Uterus (tissue), 2 donors: ENCODE measurements at regions not wholly inside any gene's neighbourhood (a gene's known extent, or its start where the extent isn't known, plus 50 kb on each side); places are given as distances from the start of the nearest gene placed in this dataset.

Experiments
- CTCF ChIP-seq, 4 experiments: fragments of 200-600 bp in 2 of 4; fragments of 450-650 bp in 2 of 4; sonication (generic) in 2 of 4; IDR thresholded peaks; one replicate each; pipeline ENCODE4 v1.5.1; 2016 to 2019; ENCODE audit warnings: antibody characterized with exemption in 4 of 4, mild to moderate bottlenecking in 2 of 4, moderate library complexity in 1 of 4
- POLR2A ChIP-seq, 2 donors: fragments of 450-650 bp; IDR thresholded peaks; one replicate each; pipeline ENCODE4 v1.6.1; 2016; ENCODE audit warnings: antibody characterized with exemption in 2 of 2, mild to moderate bottlenecking in 1 of 2, moderate library complexity in 1 of 2

- TF ChIP-seq POLR2A (IDR thresholded peaks at IDR 0.05) (no peak), CTCF (IDR thresholded peaks at IDR 0.05) (no peak)
Measured at GRCh38 chr3:42024591-42025351, 62.9 kb upstream of the ULK4 start.
